H9 (cell line): ENCODE measurements at regions not wholly inside any gene's neighbourhood (a gene's known extent, or its start where the extent isn't known, plus 50 kb on each side); places are given as distances from the start of the nearest gene placed in this dataset.

Source experiments
- DNase-seq: peaks from one replicate; pipeline ENCODE4 v3.0.0-alpha.2; 2017
- H2AFZ ChIP-seq: one replicate; pipeline ENCODE4 v1.6.1; 2013; ENCODE audit warnings: mild to moderate bottlenecking, low read length, control low read depth, moderate library complexity
- H2AK5ac ChIP-seq: 2 replicates; pipeline ENCODE4 v1.6.1; 2013; ENCODE audit warnings: low read length, control low read depth, mixed read lengths; ENCODE audit not compliant: insufficient read length
- H2BK120ac ChIP-seq: one replicate; pipeline ENCODE4 v1.6.1; 2013; ENCODE audit warnings: low read depth, mild to moderate bottlenecking, low read length, control low read depth, inconsistent platforms; ENCODE audit not compliant: poor library complexity, severe bottlenecking
- H2BK12ac ChIP-seq: 2 replicates; pipeline ENCODE4 v1.6.1; 2013; ENCODE audit warnings: low read length, control low read depth, mixed read lengths, low read depth; ENCODE audit not compliant: insufficient read length
- H2BK15ac ChIP-seq: 2 replicates; pipeline ENCODE4 v1.6.1; 2013; ENCODE audit warnings: low read depth, low read length, control low read depth
- H2BK20ac ChIP-seq: one replicate; pipeline ENCODE4 v1.6.1; 2013; ENCODE audit warnings: low read depth, mild to moderate bottlenecking, low read length, control low read depth, inconsistent platforms; ENCODE audit not compliant: poor library complexity, severe bottlenecking
- H2BK5ac ChIP-seq: 2 replicates; pipeline ENCODE4 v1.6.1; 2013; ENCODE audit warnings: low read length, control low read depth, mixed read lengths; ENCODE audit not compliant: insufficient read length
- H3K14ac ChIP-seq: 2 replicates; pipeline ENCODE4 v1.6.1; 2013; ENCODE audit warnings: low read length, control low read depth; ENCODE audit not compliant: insufficient read depth
- H3K18ac ChIP-seq: 2 replicates; pipeline ENCODE4 v1.6.1; 2013; ENCODE audit warnings: low read depth, mild to moderate bottlenecking, mixed read lengths, low read length, control low read depth; ENCODE audit not compliant: insufficient read length
- H3K23ac ChIP-seq: 2 replicates; pipeline ENCODE4 v1.6.1; 2013; ENCODE audit warnings: low read length, control low read depth, mixed read lengths, low read depth; ENCODE audit not compliant: insufficient read length
- H3K23me2 ChIP-seq: 2 replicates; pipeline ENCODE4 v1.6.1; 2013; ENCODE audit warnings: low read depth, mild to moderate bottlenecking, mixed read lengths, low read length, control low read depth; ENCODE audit not compliant: insufficient read length, poor library complexity, severe bottlenecking
- H3K27ac ChIP-seq: 2 replicates; pipeline ENCODE4 v1.5.1; 2013; ENCODE audit warnings: low read length, control low read depth, mixed read lengths, low read depth; ENCODE audit not compliant: insufficient read length
- H3K27me3 ChIP-seq: 2 replicates; pipeline ENCODE4 v1.6.1; 2013; ENCODE audit warnings: low read length, control low read depth, inconsistent platforms; ENCODE audit not compliant: insufficient read depth
- H3K4ac ChIP-seq: 2 replicates; pipeline ENCODE4 v1.6.1; 2013; ENCODE audit warnings: low read depth, mild to moderate bottlenecking, control low read depth, inconsistent platforms, low read length, moderate library complexity
- H3K4me1 ChIP-seq: 2 replicates; pipeline ENCODE4 v1.6.1; 2013; ENCODE audit warnings: low read length, control low read depth, inconsistent platforms; ENCODE audit not compliant: insufficient read depth
- H3K4me2 ChIP-seq: 2 replicates; pipeline ENCODE4 v1.6.1; 2013; ENCODE audit warnings: low read length, control low read depth, mixed read lengths; ENCODE audit not compliant: insufficient read length, insufficient read depth
- H3K56ac ChIP-seq: 2 replicates; pipeline ENCODE4 v1.6.1; 2013; ENCODE audit warnings: low read depth, mild to moderate bottlenecking, mixed read lengths, low read length, control low read depth; ENCODE audit not compliant: insufficient read length
- H3K79me1 ChIP-seq: 2 replicates; pipeline ENCODE4 v1.6.1; 2013; ENCODE audit warnings: low read depth, mild to moderate bottlenecking, moderate library complexity, low read length, control low read depth, inconsistent platforms; ENCODE audit not compliant: insufficient read depth, poor library complexity, severe bottlenecking
- H3K79me2 ChIP-seq: 2 replicates; pipeline ENCODE4 v1.6.1; 2013; ENCODE audit warnings: low read length, control low read depth, inconsistent platforms; ENCODE audit not compliant: insufficient read depth
- H3K9ac ChIP-seq: 2 replicates; pipeline ENCODE4 v1.6.1; 2013; ENCODE audit warnings: low read length, control low read depth, mixed read lengths; ENCODE audit not compliant: insufficient read length; ENCODE audit errors: extremely low read depth
- H3K9me3 ChIP-seq: one replicate; pipeline ENCODE4 v1.6.1; 2013; ENCODE audit warnings: low read depth, low read length, inconsistent platforms; ENCODE audit not compliant: control insufficient read depth
- H3T11ph ChIP-seq: one replicate; pipeline ENCODE4 v1.6.1; 2013; ENCODE audit warnings: mild to moderate bottlenecking, low read length, control low read depth, inconsistent platforms
- H4K20me1 ChIP-seq: one replicate; pipeline ENCODE4 v1.6.1; 2013; ENCODE audit not compliant: control insufficient read depth, insufficient read length, insufficient read depth
- H4K5ac ChIP-seq: 2 replicates; pipeline ENCODE4 v1.6.1; 2013; ENCODE audit warnings: low read depth, mild to moderate bottlenecking, mixed read lengths, low read length, control low read depth; ENCODE audit not compliant: insufficient read length
- H4K8ac ChIP-seq: replicated peaks from 2 replicates; pipeline ENCODE4 v1.6.1; 2013; ENCODE audit warnings: low read length, control low read depth, mixed read lengths, low read depth; ENCODE audit not compliant: insufficient read length
- H4K91ac ChIP-seq: 2 replicates; pipeline ENCODE4 v1.6.1; 2013; ENCODE audit warnings: low read depth, mild to moderate bottlenecking, moderate library complexity, mixed read lengths, low read length, control low read depth; ENCODE audit not compliant: insufficient read length
- H3K27ac Mint-ChIP-seq, 3 experiments: 2 replicates in 2 of 3; 3 replicates in 1 of 3; pipeline ENCODE4 v1.8.0; 2020 to 2021; ENCODE audit warnings: mixed read lengths in 3 of 3, mild to moderate bottlenecking in 1 of 3, moderate library complexity in 1 of 3
- H3K27me3 Mint-ChIP-seq: 2 replicates; pipeline ENCODE4 v1.8.0; 2021; ENCODE audit warnings: low read depth, mild to moderate bottlenecking, moderate library complexity, mixed read lengths
- H3K36me3 Mint-ChIP-seq, 3 experiments: 2 replicates in 2 of 3; 3 replicates in 1 of 3; pipeline ENCODE4 v1.8.0; 2020 to 2021; ENCODE audit warnings: low read depth in 3 of 3, mixed read lengths in 3 of 3; ENCODE audit not compliant: insufficient read depth in 1 of 3
- H3K4me1 Mint-ChIP-seq, 2 experiments: 2 replicates each; pipeline ENCODE4 v1.8.0; 2020; ENCODE audit warnings: mixed read lengths in 2 of 2
- H3K4me3 Mint-ChIP-seq, 2 experiments: 2 replicates in 1 of 2; 3 replicates in 1 of 2; pipeline ENCODE4 v1.8.0; 2020 to 2021; ENCODE audit warnings: mild to moderate bottlenecking in 2 of 2, mixed read lengths in 2 of 2, moderate library complexity in 1 of 2
- H3K9me3 Mint-ChIP-seq, 2 experiments: 2 replicates in 1 of 2; 3 replicates in 1 of 2; pipeline ENCODE4 v1.8.0; 2020; ENCODE audit warnings: mild to moderate bottlenecking in 2 of 2, mixed read lengths in 2 of 2, moderate library complexity in 1 of 2
- WGBS: extraction: QIAGEN DNeasy Blood & Tissue Kit; methylation state at CpG from one replicate; pipeline ENCODE4 v1.1.7; 2013; ENCODE audit warnings: missing lambda C conversion rate, low lambda C conversion rate, mixed read lengths; ENCODE audit not compliant: insufficient read length; ENCODE audit errors: extremely low coverage; 5-methylcytosine and 5-hydroxymethylcytosine counted together
- TF ChIP-seq, protein P1 (sequence below): fragments of 200-600 bp; sonication (generic); conservative IDR thresholded peaks from 3 replicates; pipeline ENCODE4 v1.8.0; 2021; ENCODE audit warnings: antibody characterized with exemption, mild to moderate bottlenecking

DNA sequence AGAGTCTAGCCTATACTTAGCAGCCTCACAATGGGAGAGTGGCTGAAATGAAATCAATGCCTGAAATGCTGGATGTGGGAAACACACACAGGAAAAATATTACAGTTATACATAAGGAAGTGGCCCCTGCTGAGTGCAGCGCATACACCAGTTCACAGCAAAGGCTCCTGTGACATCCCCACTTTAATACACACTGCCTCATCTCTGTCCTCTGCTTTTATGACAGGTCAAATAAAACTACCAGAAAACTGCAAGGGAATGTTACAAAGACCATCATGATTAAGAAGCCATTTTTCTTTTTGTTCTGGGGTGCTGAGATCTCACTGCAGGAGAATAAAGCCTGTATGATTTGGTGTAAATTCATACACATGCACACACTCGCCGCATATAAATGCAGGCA, 214.3 kb downstream of the ARRDC4 start:
- H3K14ac ChIP-seq, result no peak overlapping the region
- H3K4me1 ChIP-seq, result no peaks in the 10 kb centered on the region
- Mint-ChIP-seq H3K27ac (no peak overlapping the region), H3K4me1 (peaks cover 29 to 32% of the 10 kb centered on the region in 2 experiments), H3K27me3 (peaks cover 18% of the 10 kb centered on the region), H3K4me3 (no peak overlapping the region), H3K36me3 (no peaks in the 10 kb centered on the region), H3K9me3 (no peaks in the 10 kb centered on the region)
- H3K23me2 ChIP-seq, result no peaks in the 10 kb centered on the region
- no peak overlapping the region for H2BK20ac ChIP-seq
- TF ChIP-seq, protein P1, sequence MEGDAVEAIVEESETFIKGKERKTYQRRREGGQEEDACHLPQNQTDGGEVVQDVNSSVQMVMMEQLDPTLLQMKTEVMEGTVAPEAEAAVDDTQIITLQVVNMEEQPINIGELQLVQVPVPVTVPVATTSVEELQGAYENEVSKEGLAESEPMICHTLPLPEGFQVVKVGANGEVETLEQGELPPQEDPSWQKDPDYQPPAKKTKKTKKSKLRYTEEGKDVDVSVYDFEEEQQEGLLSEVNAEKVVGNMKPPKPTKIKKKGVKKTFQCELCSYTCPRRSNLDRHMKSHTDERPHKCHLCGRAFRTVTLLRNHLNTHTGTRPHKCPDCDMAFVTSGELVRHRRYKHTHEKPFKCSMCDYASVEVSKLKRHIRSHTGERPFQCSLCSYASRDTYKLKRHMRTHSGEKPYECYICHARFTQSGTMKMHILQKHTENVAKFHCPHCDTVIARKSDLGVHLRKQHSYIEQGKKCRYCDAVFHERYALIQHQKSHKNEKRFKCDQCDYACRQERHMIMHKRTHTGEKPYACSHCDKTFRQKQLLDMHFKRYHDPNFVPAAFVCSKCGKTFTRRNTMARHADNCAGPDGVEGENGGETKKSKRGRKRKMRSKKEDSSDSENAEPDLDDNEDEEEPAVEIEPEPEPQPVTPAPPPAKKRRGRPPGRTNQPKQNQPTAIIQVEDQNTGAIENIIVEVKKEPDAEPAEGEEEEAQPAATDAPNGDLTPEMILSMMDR, result no peak
- no peaks in the 10 kb centered on the region for H3K79me1 ChIP-seq
- no peak overlapping the region for H2BK12ac ChIP-seq
- no peaks in the 10 kb centered on the region for H3K9me3 ChIP-seq
- H2BK120ac ChIP-seq, result no peak overlapping the region
- no peak overlapping the region for H4K8ac ChIP-seq
- no peak overlapping the region for H3K4me2 ChIP-seq
- no peak overlapping the region for H4K91ac ChIP-seq
- H3T11ph ChIP-seq, result no peak overlapping the region
- H4K20me1 ChIP-seq, result no peaks in the 10 kb centered on the region
- no peak overlapping the region for H2AFZ ChIP-seq
- no peak overlapping the region for H2AK5ac ChIP-seq
- no peak overlapping the region for H3K27ac ChIP-seq
- H3K56ac ChIP-seq, result no peak overlapping the region
- no peak overlapping the region for H4K5ac ChIP-seq
- H3K23ac ChIP-seq, result no peak overlapping the region
- H3K27me3 ChIP-seq, result no peaks in the 10 kb centered on the region
- WGBS, result no CpG with 5 or more reads among the region's 3 CpGs
- no peaks in the 10 kb centered on the region for H3K79me2 ChIP-seq
- DNase-seq, result no peak
- H2BK15ac ChIP-seq, result no peak overlapping the region
- H3K9ac ChIP-seq, result no peak overlapping the region
- no peak overlapping the region for H3K4ac ChIP-seq
- H3K18ac ChIP-seq, result no peak overlapping the region
- H2BK5ac ChIP-seq, result no peak overlapping the region
